ENCODE measurements at regions not wholly inside any gene's neighbourhood (a gene's known extent, or its start where the extent isn't known, plus 50 kb on each side); places are given as distances from the start of the nearest gene placed in this dataset.

DNA sequence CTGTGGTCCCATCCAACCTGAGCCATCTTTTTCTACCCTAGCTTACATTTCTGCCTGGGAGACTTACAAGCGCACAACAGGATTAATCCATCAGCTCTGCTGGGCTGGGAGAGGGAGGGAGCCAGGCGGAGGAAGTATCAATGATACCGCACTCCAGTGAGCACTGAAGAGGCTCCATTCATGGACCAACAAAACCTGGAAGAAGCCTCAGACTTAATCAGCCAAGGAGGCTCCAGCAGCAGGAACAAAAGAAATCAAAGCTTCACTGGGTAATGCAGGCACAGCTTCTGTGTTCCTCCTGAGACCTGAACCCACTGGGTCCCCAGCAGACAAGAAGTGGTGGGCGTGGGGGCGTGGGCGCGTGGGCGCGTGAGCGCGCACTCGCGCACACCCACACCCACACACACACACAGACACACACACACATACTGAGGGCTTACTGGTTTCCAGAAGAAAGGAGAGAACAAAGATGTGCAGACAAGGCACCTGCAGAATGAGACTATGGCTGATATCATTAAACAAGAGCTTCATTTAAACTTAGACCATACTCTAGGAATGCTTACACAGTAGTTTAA, 87.0 kb upstream of the BOC start:
- H3K9ac ChIP-seq (ENCODE audit: control insufficient read depth, extremely low read depth, insufficient read depth, low read length): no peak overlapping the region
- H3K4me3 ChIP-seq (ENCODE audit: control insufficient read depth in 2 of 3, extremely low read depth in 1 of 3, insufficient read depth in 2 of 3, low read depth in 1 of 3, low read length in 3 of 3): no peak overlapping the region
- DNase-seq (ENCODE audit: low read depth, low spot score) (no peak), FAIRE-seq (no peak)
- dilution Hi-C loops (cut with MboI; ENCODE audit: extremely low pct_ligation_motif_present, low sequenced_read_pairs): no loop called here
- TF ChIP-seq EZH2 (IDR thresholded peaks at IDR 0.05; ENCODE audit: low read length): no peak
- TF ChIP-seq, protein P1, sequence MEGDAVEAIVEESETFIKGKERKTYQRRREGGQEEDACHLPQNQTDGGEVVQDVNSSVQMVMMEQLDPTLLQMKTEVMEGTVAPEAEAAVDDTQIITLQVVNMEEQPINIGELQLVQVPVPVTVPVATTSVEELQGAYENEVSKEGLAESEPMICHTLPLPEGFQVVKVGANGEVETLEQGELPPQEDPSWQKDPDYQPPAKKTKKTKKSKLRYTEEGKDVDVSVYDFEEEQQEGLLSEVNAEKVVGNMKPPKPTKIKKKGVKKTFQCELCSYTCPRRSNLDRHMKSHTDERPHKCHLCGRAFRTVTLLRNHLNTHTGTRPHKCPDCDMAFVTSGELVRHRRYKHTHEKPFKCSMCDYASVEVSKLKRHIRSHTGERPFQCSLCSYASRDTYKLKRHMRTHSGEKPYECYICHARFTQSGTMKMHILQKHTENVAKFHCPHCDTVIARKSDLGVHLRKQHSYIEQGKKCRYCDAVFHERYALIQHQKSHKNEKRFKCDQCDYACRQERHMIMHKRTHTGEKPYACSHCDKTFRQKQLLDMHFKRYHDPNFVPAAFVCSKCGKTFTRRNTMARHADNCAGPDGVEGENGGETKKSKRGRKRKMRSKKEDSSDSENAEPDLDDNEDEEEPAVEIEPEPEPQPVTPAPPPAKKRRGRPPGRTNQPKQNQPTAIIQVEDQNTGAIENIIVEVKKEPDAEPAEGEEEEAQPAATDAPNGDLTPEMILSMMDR (optimal IDR thresholded peaks at IDR 0.05 in 1 of 3, IDR thresholded peaks at IDR 0.05 in 1 of 3, conservative IDR thresholded peaks at IDR 0.05 in 1 of 3; ENCODE audit: extremely low read depth in 1 of 3, insufficient read depth in 2 of 3, low read length in 3 of 3): no peak
- H3K27me3 ChIP-seq (ENCODE audit: control insufficient read depth, extremely low read depth, insufficient read depth, low read length): no peaks in the 10 kb centered on the region
- H2AFZ ChIP-seq (ENCODE audit: control insufficient read depth, low read length): no peak overlapping the region
- no peaks in the 10 kb centered on the region for H3K9me3 ChIP-seq (ENCODE audit: control insufficient read depth, low read depth, low read length)
- no peaks in the 10 kb centered on the region for H4K20me1 ChIP-seq (ENCODE audit: control insufficient read depth, extremely low read depth, insufficient read depth, low read length)
- no peak overlapping the region for H3K27ac ChIP-seq (ENCODE audit: control insufficient read depth, insufficient read depth, low read length)
- H3K4me2 ChIP-seq (ENCODE audit: control insufficient read depth, extremely low read depth, insufficient read depth, low read depth, low read length): no peak overlapping the region
- H3K4me1 ChIP-seq (ENCODE audit: control insufficient read depth, extremely low read depth, insufficient read depth, low read length): peaks cover 7% of the 10 kb centered on the region
- H3K79me2 ChIP-seq (ENCODE audit: control insufficient read depth, insufficient read depth, low read length): no peaks in the 10 kb centered on the region
- no peaks in the 10 kb centered on the region for H3K9me1 ChIP-seq (ENCODE audit: control insufficient read depth, extremely low read depth, insufficient read depth, low read length)
- no peaks in the 10 kb centered on the region for H3K36me3 ChIP-seq (ENCODE audit: control insufficient read depth in 2 of 2, extremely low read depth in 1 of 2, insufficient read depth in 2 of 2, low read length in 2 of 2)

DNA sequence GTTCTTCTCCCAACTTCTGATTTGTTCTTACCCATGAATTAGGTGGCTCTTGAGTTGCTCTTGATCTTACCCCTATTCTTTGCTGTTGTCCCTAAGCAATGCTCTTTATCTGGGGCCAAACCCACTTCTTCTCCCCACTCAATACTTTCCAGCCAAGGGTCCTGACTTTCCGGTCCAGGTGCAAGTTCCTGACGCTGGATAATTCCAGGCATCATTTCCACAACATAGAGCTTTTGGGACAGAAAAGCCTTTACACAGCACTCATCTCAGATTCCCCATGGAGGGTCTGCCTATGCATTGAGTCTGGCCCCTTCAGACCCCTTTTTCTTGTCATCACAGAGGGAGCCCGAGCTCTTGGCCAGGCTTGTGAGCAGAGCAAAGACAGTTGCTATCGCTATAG, 85.4 kb upstream of the BOC start:
- Histone ChIP-seq H3K36me3 (ENCODE audit: control insufficient read depth in 2 of 2, extremely low read depth in 1 of 2, insufficient read depth in 2 of 2, low read length in 2 of 2) (no peaks in the 10 kb centered on the region), H2AFZ (ENCODE audit: control insufficient read depth, low read length) (no peak overlapping the region), H3K27ac (ENCODE audit: control insufficient read depth, insufficient read depth, low read length) (no peak overlapping the region), H3K4me1 (ENCODE audit: control insufficient read depth, extremely low read depth, insufficient read depth, low read length) (peaks cover 7% of the 10 kb centered on the region), H3K4me3 (ENCODE audit: control insufficient read depth in 2 of 3, extremely low read depth in 1 of 3, insufficient read depth in 2 of 3, low read depth in 1 of 3, low read length in 3 of 3) (no peak overlapping the region), H3K9me1 (ENCODE audit: control insufficient read depth, extremely low read depth, insufficient read depth, low read length) (no peaks in the 10 kb centered on the region), H3K79me2 (ENCODE audit: control insufficient read depth, insufficient read depth, low read length) (no peaks in the 10 kb centered on the region), H3K27me3 (ENCODE audit: control insufficient read depth, extremely low read depth, insufficient read depth, low read length) (no peaks in the 10 kb centered on the region), H3K9ac (ENCODE audit: control insufficient read depth, extremely low read depth, insufficient read depth, low read length) (no peak overlapping the region), H3K9me3 (ENCODE audit: control insufficient read depth, low read depth, low read length) (no peaks in the 10 kb centered on the region), H3K4me2 (ENCODE audit: control insufficient read depth, extremely low read depth, insufficient read depth, low read depth, low read length) (no peak overlapping the region), H4K20me1 (ENCODE audit: control insufficient read depth, extremely low read depth, insufficient read depth, low read length) (no peaks in the 10 kb centered on the region)
- no peak for TF ChIP-seq EZH2 (IDR thresholded peaks at IDR 0.05; ENCODE audit: low read length)
- TF ChIP-seq, protein P1 (optimal IDR thresholded peaks at IDR 0.05 in 1 of 3, IDR thresholded peaks at IDR 0.05 in 1 of 3, conservative IDR thresholded peaks at IDR 0.05 in 1 of 3; ENCODE audit: extremely low read depth in 1 of 3, insufficient read depth in 2 of 3, low read length in 3 of 3): no peak
- DNase-seq (ENCODE audit: low read depth, low spot score): no peak
- no peak for FAIRE-seq
- dilution Hi-C loops (cut with MboI; ENCODE audit: extremely low pct_ligation_motif_present, low sequenced_read_pairs): no loop called here
